MM.1S (cell line): ENCODE measurements at regions not wholly inside any gene's neighbourhood (a gene's known extent, or its start where the extent isn't known, plus 50 kb on each side); places are given as distances from the start of the nearest gene placed in this dataset.
"Not testable (repeated sequence)": the region's sequence is repeated elsewhere in the genome, so short reads cannot be mapped to it uniquely, and the experiment has no call there.

Experiments used
- DNase-seq: peaks from one replicate; pipeline ENCODE4 v3.0.0-alpha.2; 2015
- H2AFZ ChIP-seq: fragments of 300-600 bp; sonication (generic); 2 replicates; pipeline ENCODE4 v1.6.0; 2016; ENCODE audit warnings: antibody characterized with exemption, low read length
- H3F3A ChIP-seq: fragments of 300-600 bp; sonication (generic); 2 replicates; pipeline ENCODE4 v1.6.1; 2016; ENCODE audit warnings: mild to moderate bottlenecking, antibody characterized with exemption, low read length, moderate library complexity, mixed read lengths; ENCODE audit not compliant: insufficient read depth
- H3K27ac ChIP-seq: fragments of 300-600 bp; sonication (generic); 2 replicates; pipeline ENCODE4 v1.5.1; 2016; ENCODE audit warnings: mild to moderate bottlenecking, low read length
- H3K27me3 ChIP-seq: fragments of 300-600 bp; sonication (generic); replicated peaks from 2 replicates; pipeline ENCODE4 v1.6.0; 2016; ENCODE audit warnings: low read length; ENCODE audit not compliant: insufficient read depth
- H3K36me3 ChIP-seq: fragments of 300-600 bp; sonication (generic); replicated peaks from 2 replicates; pipeline ENCODE4 v1.6.1; 2016; ENCODE audit warnings: mild to moderate bottlenecking, low read length, mixed read lengths; ENCODE audit not compliant: insufficient read depth
- H3K4me1 ChIP-seq: fragments of 300-600 bp; sonication (generic); 2 replicates; pipeline ENCODE4 v1.6.1; 2016; ENCODE audit warnings: low read length, mixed read lengths
- H3K4me2 ChIP-seq: fragments of 300-600 bp; sonication (generic); 2 replicates; pipeline ENCODE4 v1.6.0; 2016; ENCODE audit warnings: low read depth, low read length
- H3K4me3 ChIP-seq: fragments of 300-600 bp; sonication (generic); 2 replicates; pipeline ENCODE4 v1.5.1; 2016; ENCODE audit warnings: low read length, mixed read lengths
- H3K79me2 ChIP-seq: fragments of 300-600 bp; sonication (generic); 2 replicates; pipeline ENCODE4 v1.6.1; 2016; ENCODE audit warnings: mixed run types, low read length, mixed read lengths
- H3K9ac ChIP-seq: fragments of 300-600 bp; sonication (generic); 2 replicates; pipeline ENCODE4 v1.6.1; 2016; ENCODE audit warnings: low read length, mixed read lengths
- H3K9me2 ChIP-seq: fragments of 300-600 bp; sonication (generic); replicated peaks from 2 replicates; pipeline ENCODE4 v1.6.1; 2016; ENCODE audit warnings: mild to moderate bottlenecking, low read length, mixed read lengths; ENCODE audit not compliant: insufficient read depth
- H3K9me3 ChIP-seq: fragments of 300-600 bp; sonication (generic); replicated peaks from 2 replicates; pipeline ENCODE4 v1.6.1; 2016; ENCODE audit warnings: mild to moderate bottlenecking, low read length, mixed read lengths; ENCODE audit not compliant: insufficient read depth
- H4K20me1 ChIP-seq: fragments of 300-600 bp; sonication (generic); 2 replicates; pipeline ENCODE4 v1.6.1; 2016; ENCODE audit warnings: mild to moderate bottlenecking, low read length, moderate library complexity, mixed read lengths; ENCODE audit not compliant: insufficient read depth
- CTCF ChIP-seq: fragments of 300-600 bp; sonication (generic); IDR thresholded peaks from 2 replicates; pipeline ENCODE4 v1.5.1; 2016; ENCODE audit warnings: antibody characterized with exemption, low read length, mixed read lengths
- EZH2 ChIP-seq: fragments of 300-600 bp; sonication (generic); optimal IDR thresholded peaks from 2 replicates; pipeline ENCODE3; 2017; ENCODE audit warnings: low read depth, mild to moderate bottlenecking, antibody characterized with exemption, low read length, mixed read lengths
- EZH2phosphoT487 ChIP-seq: fragments of 300-600 bp; sonication (generic); IDR thresholded peaks from 2 replicates; pipeline ENCODE4 v1.6.1; 2018; ENCODE audit warnings: antibody characterized with exemption, low read length

- H3K9ac ChIP-seq, result no peak overlapping the region
- H3F3A ChIP-seq, result no peaks in the 10 kb centered on the region
- H3K4me1 ChIP-seq, result no peaks in the 10 kb centered on the region
- H3K9me2 ChIP-seq, result no peaks in the 10 kb centered on the region
- H3K9me3 ChIP-seq, result no peaks in the 10 kb centered on the region
- no peak overlapping the region for H3K27ac ChIP-seq
- no peak overlapping the region for H3K4me2 ChIP-seq
- no peaks in the 10 kb centered on the region for H3K36me3 ChIP-seq
- H4K20me1 ChIP-seq, result no peaks in the 10 kb centered on the region
- no peak overlapping the region for H3K4me3 ChIP-seq
- H3K79me2 ChIP-seq, result no peaks in the 10 kb centered on the region
- no peaks in the 10 kb centered on the region for H3K27me3 ChIP-seq
- H2AFZ ChIP-seq, result no peak overlapping the region
- no peak for TF ChIP-seq EZH2phosphoT487
- TF ChIP-seq EZH2, result no peak
- TF ChIP-seq CTCF, result no peak
- no peak for DNase-seq
Observed at GRCh38 chr3:187858711-187859110, 113.4 kb upstream of the BCL6 start.

GRCh38 chr3:187862701-187863277 lies 117.5 kb upstream of the BCL6 start:
- H4K20me1 ChIP-seq, H3K27me3 ChIP-seq, H3K4me1 ChIP-seq, H3K9me2 ChIP-seq, DNase-seq, H3K4me2 ChIP-seq, H2AFZ ChIP-seq, H3K27ac ChIP-seq, H3F3A ChIP-seq, H3K4me3 ChIP-seq, H3K9ac ChIP-seq, H3K9me3 ChIP-seq, H3K79me2 ChIP-seq, H3K36me3 ChIP-seq: not testable (repeated sequence)

DNA sequence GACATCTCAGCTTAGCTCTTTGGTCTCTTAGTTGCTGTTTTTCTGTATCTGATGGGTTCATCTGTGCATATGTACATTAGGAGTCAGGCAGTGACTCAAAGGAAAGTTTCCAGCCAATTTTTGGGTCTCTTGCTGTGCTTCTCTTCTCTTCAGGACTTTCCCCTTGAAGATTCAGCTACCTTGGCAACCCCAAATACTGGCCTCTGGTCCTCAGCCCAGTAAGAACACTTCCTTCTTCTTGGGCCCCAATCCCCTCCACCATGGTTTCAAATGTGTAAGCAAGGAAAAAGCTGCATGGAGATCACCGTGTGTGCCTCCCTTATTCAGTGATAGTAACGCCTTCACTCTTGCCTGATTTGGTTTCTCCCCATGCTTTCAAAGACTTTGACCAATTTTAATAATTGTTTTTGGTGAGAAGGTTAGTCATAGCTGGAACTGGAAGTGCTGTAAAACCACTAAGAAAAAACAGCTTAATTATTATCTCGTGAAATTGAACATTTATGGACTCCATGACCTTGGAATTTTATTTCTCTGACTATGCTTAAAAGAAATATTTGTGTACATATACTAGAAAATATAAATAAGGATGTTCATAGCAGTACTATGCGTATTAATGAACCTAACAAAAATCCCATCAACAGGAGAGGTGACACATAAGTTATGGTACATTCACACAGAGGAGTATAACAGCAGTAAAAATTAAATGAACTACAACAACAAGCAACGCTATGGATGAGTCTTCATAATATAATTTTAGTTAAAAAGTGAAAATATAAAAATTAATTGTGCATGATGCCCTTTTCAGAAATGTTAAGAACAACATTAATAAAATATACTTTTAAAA lies 125.3 kb upstream of the BCL6 start:
- H3K9me3 ChIP-seq, result no peaks in the 10 kb centered on the region
- no peak overlapping the region for H2AFZ ChIP-seq
- no peaks in the 10 kb centered on the region for H3K79me2 ChIP-seq
- DNase-seq, result no peak
- no peak overlapping the region for H3K4me3 ChIP-seq
- H3K9ac ChIP-seq, result no peak overlapping the region
- no peaks in the 10 kb centered on the region for H3F3A ChIP-seq
- no peaks in the 10 kb centered on the region for H3K4me1 ChIP-seq
- no peaks in the 10 kb centered on the region for H4K20me1 ChIP-seq
- no peak overlapping the region for H3K4me2 ChIP-seq
- TF ChIP-seq EZH2 (no peak), CTCF (no peak), EZH2phosphoT487 (no peak)
- H3K27me3 ChIP-seq, result no peaks in the 10 kb centered on the region
- no peak overlapping the region for H3K27ac ChIP-seq
- no peaks in the 10 kb centered on the region for H3K9me2 ChIP-seq
- H3K36me3 ChIP-seq, result no peaks in the 10 kb centered on the region

GRCh38 chr3:187871204-187871591 lies 125.9 kb upstream of the BCL6 start:
- H3K9me3 ChIP-seq, result no peaks in the 10 kb centered on the region
- no peaks in the 10 kb centered on the region for H3K79me2 ChIP-seq
- H3K9me2 ChIP-seq, result no peaks in the 10 kb centered on the region
- DNase-seq, result no peak
- H3K4me3 ChIP-seq, result no peak overlapping the region
- H3K4me2 ChIP-seq, result no peak overlapping the region
- H2AFZ ChIP-seq, result no peak overlapping the region
- no peaks in the 10 kb centered on the region for H3K27me3 ChIP-seq
- H3K9ac ChIP-seq, result no peak overlapping the region
- no peaks in the 10 kb centered on the region for H4K20me1 ChIP-seq
- no peak overlapping the region for H3K27ac ChIP-seq
- H3K36me3 ChIP-seq, result no peaks in the 10 kb centered on the region
- H3F3A ChIP-seq, result no peaks in the 10 kb centered on the region
- TF ChIP-seq CTCF, result no peak
- no peak for TF ChIP-seq EZH2phosphoT487
- no peak for TF ChIP-seq EZH2
- H3K4me1 ChIP-seq, result no peaks in the 10 kb centered on the region
